Tongue (tissue), 1 donor: ENCODE measurements at regions not wholly inside any gene's neighbourhood (a gene's known extent, or its start where the extent isn't known, plus 50 kb on each side); places are given as distances from the start of the nearest gene placed in this dataset.
A peak's percentile ranks its signal among the peaks of the same experiment; 100 is the strongest.

ENCODE experiments used
- DNase-seq: peaks from one replicate; pipeline ENCODE4 v3.0.0-alpha.2; 2015

DNA sequence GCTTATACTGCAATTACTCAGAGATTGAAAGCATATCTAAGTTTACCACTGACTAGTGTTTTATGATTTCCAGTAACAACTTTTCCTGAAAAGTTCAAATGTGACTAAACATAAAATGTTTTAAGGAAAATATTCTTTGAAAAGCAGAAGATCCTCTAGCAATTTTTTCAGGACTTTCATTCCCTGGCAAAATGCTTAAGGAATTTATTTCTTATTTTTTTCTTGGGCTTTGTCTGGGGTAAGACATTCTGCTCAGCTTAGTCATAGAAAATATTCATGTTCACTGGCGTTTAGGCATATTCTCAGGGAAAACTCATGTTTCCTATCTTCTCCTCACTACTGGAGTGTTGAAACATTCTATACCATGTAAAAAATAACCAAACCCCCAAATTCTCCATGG lies 235.3 kb upstream of the CEP162 start:
- DNase-seq, result no peak

DNA sequence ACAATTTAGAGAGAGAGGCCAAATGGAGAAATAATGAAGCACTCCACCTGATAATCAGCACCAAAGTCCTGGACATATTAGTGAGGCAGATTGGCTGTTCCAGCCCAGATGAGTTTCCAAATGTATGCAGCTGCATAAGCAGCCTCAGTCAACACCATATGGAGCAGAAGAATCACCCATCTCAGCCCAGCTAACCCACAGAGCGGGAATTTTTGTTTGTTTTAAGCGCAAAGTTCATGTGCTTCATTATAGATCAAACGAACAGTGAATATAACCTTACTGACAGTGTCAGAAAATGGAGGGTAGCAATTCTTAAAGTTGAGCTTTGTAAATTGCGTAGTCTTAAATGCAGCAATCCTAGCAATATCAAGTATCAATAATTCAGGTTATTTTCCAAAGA lies 234.0 kb upstream of the CEP162 start:
- DNase-seq, result no peak

DNA sequence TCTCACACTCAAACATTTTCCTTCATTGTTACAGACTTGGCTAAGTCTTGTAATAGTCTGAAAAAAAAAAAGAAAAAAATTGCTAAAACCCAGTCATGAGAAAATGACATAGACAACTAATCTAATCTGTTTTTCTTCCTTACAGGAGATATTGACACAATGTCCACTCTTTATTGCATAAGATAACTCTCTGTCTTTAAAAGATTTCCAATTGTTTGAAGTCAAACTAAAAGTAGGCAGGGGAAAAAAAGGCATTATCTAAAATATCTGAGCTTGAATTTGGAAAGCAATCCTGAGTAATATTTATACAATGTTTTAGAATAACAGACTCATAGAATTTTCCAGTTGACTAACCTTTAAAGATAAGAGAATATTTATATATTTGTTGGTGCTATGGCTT lies 233.0 kb upstream of the CEP162 start:
- no peak for DNase-seq

DNA sequence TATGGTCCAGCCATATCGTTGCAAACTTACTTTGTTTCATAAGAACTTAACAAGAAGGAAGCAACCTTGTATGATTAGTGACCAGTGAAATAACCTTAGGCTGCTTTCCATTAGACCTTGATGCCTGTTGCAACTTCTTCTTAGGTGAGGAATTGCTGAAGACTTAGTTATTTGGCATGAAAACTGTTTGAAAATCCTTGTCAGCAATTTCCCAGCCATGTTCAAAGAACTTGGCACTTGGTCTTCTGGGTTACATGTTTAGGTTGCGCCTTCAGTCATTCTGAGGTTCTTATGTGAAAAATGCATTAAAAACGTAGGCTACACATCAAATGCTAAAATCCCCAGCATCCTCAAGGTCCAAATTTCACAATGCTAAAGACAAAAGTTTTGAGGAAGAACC lies 232.0 kb upstream of the CEP162 start:
- no peak for DNase-seq

DNA sequence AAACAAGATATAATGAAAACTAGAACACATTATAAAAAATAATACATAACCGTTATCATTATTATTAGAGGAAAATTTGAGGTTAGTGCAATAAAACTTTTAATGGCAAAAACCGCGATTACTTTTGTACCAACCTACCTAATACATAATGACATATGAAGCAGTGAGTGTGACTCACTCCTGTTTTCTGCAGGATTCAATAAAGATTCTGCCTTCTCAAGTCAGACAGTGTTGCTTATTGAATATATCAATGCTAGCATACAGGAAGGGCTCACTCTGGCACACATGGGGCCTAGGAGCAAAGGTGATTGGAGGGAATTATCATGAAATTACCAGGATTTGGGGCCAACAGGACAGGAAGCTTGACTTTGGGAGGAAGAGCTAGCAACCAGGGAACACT lies 230.8 kb upstream of the CEP162 start:
- no peak for DNase-seq

DNA sequence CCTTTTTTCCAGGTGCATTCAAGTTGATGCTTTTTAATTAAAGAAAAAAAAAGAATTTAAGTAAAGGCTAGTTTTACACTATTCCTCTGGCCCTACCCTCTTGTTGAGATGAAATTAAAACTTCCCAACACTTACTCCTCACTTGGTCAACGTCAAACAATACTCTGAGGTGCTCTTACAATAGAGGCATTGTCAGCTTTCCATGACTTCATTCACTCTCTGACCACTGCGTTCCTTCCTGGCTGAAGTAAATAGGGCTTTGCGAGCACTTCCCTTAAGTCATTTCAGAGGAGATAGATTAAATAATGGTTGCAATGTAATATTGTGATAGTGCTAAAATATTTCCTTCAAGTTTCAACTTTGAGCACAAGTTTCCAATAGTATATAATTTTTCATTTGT lies 229.8 kb upstream of the CEP162 start:
- no peak for DNase-seq

DNA sequence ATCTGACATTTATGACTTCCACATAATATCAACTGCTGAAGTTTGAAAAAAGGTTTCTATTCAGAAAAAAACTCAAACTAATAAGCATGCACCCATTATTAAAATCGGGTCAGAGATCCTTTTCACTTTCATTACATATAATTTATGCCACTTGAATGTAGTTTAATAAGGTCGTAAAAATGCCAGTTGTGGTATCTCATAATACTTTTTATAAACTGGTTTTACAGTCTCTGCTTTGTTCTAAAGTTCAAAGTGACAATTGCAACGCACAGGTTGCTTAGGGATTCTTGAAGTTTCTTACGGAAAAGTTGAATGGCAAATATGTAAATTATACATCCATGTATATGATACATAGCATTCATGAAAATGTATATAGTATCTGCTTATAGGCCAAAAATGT lies 229.4 kb upstream of the CEP162 start:
- DNase-seq, result no peak

DNA sequence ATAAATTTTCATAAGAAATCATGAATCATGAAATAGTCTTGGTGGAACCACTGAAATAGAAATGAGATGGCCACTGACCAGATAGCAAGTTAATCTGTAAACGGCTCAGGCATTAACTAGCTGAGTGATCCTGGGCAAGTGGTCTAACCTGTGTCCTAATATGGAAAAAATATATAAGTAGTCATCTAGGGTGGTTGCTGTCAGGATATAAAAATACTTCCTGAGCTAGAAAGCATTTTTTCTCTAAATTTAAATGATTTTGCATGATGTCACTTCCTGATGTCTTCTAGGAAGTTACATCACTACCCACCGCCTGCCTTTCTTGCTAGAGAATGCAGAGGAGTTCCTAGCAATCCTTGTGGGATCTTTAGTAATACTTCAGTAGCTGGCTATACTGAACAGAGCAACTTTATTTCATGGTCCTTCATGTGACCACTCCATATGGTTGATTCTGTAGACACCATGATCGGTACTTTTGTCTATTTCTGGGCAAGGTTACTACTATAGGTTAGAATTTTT lies 228.1 kb upstream of the CEP162 start:
- DNase-seq, result no peak

DNA sequence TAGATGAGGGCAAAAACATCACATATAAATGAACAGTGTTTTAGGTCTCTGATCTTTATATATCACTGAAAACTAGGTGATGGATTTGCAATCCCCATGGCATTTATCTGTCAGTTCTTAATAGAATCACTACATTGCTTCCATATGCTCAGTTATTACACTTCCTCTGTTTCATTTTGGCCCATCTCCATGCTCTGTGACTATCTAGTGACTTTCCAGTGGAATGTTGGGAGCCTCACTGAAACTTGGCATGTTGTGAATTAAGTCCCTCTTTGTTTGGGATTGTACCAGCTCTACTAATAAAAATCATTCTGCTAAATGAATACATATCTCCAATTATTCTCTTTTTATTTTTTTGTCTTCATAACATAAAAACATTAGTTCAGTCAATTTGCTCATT lies 226.1 kb upstream of the CEP162 start:
- no peak for DNase-seq

DNA sequence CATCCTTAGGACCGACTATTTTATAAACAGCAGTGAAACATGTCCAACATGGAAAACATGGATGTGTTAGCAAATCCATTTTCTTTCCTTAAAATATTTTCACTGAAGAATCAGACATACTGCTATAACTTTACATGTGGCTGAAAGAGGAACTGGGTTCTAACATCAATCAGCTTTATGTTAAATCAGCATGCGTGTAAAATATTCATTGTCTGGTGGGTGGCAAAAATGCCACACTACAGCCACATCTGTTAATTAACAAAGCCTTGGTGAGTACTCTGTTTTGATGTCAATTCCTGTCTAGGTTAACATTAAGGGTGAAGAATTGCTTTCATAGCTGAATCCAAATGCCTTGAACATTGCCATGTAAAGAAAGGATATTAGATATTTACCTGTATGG lies 222.6 kb upstream of the CEP162 start:
- DNase-seq, result no peak

DNA sequence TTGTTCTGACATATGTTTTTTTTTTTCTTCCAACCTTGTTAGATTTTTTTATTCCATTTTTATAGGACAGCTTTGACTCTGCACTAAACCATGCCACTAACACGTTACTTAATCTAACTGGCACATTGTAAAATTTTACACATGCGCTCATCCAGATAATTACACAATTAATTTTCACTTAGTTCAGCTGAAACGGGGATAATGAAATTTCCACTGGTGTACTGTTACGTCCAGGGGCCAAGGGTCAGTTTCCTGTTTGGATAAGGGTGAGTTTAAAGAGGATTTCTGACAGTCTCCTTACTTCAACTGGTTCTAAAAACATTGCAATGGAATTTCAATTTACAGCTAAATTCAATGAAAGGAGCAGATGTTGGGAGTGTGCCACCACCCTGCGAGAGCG lies 221.8 kb upstream of the CEP162 start:
- DNase-seq, result no peak

DNA sequence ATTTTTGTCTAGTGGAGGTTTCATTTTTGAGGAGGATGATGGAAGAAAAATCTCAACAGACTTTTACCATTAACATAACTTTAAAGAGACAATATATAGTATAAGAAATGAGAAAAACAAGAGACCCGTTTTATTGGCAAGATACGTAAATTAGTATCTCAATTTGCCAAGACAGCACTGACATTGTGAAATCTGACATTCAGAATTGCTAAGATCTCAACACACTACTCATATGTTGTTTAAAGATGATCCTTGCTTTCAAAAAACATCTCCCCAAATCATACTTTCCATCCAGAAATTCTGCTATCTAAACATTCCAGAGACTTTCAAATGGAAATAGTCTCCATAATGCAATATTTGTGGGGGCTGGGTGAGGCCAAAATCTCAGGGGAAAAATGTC lies 220.9 kb upstream of the CEP162 start:
- DNase-seq, result no peak

DNA sequence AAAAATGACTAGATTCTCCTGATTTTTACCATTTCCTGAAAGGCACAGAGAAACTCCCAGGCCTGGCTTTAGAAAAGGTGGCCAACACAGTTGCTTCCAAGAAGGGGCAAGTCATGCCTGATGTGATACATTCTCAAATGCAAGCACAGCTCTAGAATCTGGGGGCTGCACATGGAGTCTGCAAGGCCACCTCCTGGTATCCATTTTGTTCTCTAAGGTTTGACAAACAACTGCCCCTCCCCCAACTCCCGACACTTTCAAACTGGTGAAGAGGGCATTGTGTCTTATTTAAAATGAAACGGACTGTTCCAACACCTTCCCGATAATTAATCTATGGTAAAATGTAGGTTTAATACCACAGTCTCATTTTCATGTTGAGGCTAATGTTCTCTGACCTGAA lies 220.2 kb upstream of the CEP162 start:
- no peak for DNase-seq

DNA sequence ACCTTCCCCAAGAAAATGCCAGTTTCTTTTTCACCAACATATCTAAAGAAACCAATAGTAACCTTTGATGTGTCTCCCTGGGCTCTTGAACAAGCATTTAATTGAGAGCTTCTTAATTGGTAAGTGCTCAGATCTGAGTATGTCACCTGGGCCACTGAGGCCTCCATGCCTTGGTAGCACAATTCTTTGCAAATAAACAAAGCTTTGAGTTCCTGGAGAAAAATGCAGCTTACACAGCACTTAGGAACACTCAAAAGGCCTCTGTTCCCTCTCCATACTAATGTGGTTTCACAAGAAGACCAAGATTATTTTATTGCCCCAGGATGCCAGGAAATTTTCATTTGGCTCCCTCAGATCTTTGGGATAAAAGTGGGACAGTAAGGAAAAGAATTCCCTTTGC lies 217.6 kb upstream of the CEP162 start:
- no peak for DNase-seq

DNA sequence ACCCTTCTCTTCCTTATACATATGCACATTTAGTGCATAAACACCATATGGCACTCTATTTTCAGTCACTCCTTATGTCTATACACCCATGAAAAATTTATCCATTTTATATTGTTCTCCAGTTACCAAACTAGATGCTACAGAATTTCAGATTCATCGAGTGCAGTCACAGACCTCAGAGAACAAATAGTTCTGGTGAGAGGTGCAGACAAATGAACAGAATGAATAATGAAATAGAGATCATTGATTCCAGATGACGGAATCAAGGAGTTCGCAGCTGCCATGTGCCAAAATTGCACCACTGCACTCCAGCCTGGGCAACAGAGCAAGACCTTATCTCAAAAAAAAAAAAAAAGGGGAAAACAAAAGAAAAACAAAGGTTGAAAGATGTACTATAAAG lies 214.8 kb upstream of the CEP162 start:
- DNase-seq, result no peak

DNA sequence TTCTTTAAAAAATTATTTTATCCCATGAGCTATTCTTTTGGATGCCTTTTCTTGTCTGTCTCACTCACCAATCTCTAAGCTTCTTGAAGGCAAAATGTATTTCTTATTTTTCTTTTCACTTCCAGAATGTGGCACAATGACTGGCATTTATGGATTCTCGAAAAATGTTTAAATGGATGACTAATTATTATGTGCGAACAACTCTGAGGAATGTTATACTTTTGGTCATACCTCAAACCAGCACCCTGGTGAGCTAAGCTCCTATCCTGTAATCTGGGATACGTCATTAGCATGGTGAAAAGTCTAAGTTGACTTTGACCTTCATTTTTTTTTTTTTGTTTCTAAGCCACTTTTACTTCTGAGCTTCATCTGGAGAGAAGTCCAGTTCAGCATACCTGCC lies 214.0 kb upstream of the CEP162 start:
- DNase-seq, result no peak

DNA sequence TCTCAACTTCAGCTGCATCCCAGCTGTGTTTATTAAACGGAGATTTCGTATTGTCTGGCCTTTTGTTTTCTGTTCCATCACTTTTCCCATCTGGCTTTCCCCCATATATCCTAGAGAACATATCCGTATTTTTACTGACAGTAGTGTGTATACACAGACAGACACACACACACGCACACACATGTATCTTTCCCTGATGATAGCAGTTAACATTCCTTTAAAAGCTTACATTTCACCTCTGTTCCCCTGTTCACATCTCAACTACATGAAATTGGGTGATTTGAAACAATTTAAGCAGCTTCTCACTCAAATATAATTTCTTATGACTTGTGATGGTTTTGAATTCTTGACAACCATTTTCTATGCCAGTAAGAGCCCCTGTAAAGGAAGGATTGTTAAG lies 207.1 kb upstream of the CEP162 start:
- no peak for DNase-seq

DNA sequence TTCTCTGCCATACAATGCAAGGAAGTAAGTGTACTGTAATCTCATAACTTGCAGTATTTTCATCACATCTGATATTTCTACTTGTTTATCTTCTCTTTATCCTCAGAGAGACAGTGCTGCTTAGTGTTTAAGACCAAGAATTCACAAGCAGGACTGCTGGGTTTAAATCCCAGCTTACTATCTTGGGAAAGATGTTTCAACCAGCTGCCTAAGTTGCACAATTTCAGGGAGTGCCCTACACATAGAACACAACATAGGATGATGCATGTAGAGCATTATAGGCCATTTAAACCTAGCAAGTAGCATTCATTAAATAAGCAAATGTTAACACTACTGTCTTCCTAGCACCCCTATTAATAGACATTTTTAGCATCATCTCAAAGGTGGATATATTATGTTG lies 205.2 kb upstream of the CEP162 start:
- no peak for DNase-seq

DNA sequence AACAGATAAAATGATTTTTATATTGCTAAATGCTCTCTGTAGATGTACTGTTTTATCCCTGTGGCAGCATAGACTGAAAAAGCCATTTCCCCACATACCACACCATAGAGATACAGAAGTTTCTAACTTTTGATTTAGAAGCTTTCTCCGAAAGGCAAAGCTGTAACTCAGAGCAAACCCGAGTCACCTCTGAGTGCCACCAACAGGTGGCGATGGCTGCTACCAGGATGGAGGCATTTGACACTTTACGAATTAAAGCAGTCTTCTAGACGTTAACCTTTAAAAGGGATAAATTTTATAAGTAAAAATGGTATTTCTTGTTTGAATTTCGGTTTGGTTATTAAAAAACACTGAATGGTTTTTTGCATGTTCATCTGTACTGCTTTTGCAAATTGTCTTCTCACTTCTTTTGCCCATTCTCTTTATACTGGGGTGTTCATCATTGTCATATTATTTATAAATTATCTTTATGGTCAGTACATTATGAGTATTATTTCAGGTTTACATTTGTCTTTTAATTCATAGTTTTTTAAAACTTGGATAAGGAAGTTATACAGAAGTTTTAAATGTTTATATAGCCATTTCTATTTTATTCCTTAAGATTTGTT lies 201.0 kb upstream of the CEP162 start:
- DNase-seq, result peak; percentile 82

DNA sequence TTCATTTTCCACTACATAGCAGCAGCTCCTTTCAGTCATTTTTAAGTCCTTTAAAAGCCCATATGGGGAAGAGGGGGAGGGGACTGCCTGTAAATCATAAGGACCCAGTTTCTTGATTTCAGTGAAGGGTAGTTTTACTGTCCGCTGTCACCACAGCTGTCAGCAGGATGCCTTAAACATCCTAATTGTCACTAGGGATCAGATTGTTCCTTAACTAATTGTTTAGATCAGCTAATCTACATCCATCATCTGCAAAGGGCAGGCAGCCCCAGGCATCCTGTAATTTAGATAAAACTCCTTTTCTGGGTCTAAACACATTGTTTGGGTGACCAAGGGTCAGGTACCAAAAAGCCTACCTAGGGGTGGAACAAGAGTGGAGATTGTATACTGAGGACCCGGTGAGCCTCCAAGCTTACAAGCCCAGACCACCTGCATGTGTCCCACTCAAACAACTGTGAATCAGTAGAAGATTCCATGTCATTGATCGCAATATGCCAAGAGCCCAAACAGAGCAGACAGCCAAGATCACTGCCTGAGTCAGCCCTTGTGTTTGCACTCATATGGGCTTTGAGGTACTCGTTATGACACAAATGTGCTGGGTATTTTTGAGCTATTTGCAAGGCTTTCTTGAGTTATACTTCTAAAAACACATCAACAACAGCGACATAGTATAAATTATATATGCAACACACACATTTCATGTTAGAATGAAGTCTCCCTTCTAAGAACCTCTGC lies 198.7 kb upstream of the CEP162 start:
- peak; percentile 74 for DNase-seq

DNA sequence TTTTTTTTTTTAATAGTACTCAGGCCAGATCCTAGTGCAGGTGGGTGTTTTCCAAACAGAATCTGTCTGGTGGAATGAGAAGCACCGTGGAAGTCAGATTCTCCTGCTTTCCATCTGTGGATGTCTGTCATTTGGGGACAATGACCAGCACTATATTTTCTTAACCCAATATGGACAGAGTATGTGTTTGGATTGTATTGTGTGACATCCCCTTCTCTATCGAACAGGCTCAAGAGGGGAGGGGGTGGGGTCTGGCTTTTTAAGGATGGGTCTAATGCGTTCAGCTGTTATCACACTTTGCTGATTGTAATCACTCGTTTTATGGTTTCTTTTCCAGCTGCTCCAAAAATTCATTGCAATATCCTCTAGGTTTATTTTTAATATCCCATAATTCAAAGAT lies 197.5 kb upstream of the CEP162 start:
- DNase-seq, result peak; percentile 79

DNA sequence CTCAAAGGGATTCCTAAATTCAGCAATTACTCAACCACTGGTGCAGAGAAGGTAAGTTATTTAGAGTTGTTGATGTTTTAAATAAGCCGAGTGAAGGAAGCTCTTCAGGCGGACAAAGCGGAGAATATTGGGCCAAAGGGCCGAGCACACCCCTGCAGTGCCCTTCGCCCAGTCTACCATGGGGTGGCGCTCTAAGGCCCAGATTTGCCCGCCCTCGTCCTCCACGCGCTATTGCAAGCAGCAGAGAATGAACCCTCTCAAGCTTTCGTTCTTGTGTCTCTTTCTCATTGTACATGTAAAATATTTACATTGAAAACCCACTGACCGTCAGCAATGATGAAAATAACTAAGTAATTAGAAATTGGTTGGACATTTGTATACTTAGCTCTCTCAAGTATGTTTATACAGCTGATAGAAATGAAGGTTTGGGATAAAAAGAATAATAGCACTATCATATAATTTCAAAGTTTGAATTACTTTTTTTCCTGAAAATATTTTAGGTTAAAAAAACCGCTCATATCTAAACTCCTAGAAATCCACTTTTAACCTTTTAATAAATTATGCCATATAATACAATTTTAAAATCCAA lies 195.0 kb upstream of the CEP162 start:
- DNase-seq, result peak; percentile 82

DNA sequence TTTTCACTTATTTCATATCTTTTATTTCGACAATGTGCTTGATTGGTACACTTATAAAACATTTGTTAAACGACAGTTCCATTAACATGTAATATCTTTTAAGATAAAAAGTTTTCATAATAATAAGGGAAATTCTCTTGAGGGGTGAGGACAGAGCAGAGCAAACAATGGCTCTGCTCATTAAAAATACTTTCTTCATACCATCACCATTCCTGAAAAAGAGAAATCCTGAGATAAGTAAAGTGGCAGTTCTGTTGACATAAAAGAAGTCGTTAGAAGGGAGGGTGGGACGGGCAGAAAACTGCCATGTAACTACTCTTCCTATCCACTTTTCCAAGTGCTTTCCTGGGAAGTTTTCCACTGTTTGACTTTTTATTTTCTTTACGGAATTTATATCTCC lies 193.6 kb upstream of the CEP162 start:
- no peak for DNase-seq

DNA sequence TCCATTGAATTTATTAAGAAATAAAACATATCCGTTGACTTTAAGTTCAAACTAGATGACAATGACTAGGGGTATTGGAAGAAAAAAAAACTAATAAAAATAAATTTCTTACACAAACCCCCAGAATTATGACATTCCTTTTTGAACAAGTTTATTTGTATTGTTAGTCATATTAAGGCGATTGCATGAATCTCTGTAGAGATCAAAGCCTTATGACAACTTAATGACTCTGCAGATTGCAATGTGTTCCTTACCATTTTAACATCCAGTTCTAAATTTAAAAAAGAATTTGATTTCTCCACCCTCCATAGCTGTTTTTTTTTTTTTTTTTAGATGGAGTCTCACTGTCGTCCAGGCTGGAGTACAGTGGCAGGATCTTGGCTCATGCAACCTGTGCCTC lies 189.8 kb upstream of the CEP162 start:
- DNase-seq, result no peak
